ENCODE measurements at regions not wholly inside any gene's neighbourhood (a gene's known extent, or its start where the extent isn't known, plus 50 kb on each side); places are given as distances from the start of the nearest gene placed in this dataset.

DNA sequence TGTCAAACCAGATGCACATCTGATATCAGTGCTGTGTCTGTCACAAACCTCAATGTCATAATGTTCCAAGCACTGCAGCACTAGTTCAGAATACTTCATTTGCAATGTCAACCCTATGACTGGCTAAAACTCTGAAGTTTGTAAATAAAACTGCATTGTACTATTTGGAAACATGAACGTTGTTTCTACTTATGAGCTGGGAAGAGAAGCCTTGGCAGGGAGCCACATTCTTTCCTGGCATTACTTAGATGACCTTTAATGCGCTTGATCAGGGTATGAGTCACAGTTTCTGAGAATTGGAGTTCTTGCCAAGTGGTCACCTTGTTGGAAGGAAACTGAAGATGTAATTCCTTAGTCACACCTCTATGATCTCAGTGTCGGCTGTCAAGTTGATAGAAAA lies 664.8 kb upstream of the MMS22L start:
- WGBS, 2 donors (ENCODE audit: low coverage in 1 of 2): 24 to 31% methylated on average over 3 of the region's 3 CpGs

DNA sequence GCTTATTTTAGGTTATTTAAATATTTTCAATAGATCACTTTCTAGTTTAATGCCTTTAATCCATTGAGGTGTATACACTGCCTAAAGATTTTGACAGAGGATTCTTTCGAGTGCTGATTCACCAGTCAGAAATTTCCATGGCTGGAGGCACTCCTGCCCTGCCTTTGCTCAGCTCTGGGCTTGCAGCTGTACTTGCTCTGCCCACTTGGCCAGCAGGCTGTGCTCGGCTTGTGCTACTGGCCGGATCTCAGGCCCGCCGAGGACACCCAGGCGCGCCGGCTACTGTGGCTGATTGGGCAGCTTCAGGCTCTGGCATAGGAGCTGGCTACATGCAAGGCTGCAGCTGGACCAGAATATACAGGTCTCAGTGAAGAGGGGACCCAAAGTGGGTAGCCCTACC lies 675.1 kb upstream of the MMS22L start:
- Histone ChIP-seq H3K36me3 (no peaks in the 10 kb centered on the region), H3K4me3 (no peak overlapping the region), H3K27ac (no peak overlapping the region), H3K4me1 (no peaks in the 10 kb centered on the region), H3K27me3 (no peaks in the 10 kb centered on the region), H3K9me3 (no peaks in the 10 kb centered on the region)
- 44% methylated on average over 2 of the region's 8 CpGs; no CpG with 5 or more reads in 1 of the 2 donors for WGBS, 2 donors (ENCODE audit: low coverage in 1 of 2)
- TF ChIP-seq POLR2AphosphoS5 (IDR thresholded peaks at IDR 0.05) (no peak), EP300 (IDR thresholded peaks at IDR 0.05) (no peak), POLR2A (IDR thresholded peaks at IDR 0.05) (no peak)
- TF ChIP-seq, protein P1, sequence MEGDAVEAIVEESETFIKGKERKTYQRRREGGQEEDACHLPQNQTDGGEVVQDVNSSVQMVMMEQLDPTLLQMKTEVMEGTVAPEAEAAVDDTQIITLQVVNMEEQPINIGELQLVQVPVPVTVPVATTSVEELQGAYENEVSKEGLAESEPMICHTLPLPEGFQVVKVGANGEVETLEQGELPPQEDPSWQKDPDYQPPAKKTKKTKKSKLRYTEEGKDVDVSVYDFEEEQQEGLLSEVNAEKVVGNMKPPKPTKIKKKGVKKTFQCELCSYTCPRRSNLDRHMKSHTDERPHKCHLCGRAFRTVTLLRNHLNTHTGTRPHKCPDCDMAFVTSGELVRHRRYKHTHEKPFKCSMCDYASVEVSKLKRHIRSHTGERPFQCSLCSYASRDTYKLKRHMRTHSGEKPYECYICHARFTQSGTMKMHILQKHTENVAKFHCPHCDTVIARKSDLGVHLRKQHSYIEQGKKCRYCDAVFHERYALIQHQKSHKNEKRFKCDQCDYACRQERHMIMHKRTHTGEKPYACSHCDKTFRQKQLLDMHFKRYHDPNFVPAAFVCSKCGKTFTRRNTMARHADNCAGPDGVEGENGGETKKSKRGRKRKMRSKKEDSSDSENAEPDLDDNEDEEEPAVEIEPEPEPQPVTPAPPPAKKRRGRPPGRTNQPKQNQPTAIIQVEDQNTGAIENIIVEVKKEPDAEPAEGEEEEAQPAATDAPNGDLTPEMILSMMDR (IDR thresholded peaks at IDR 0.05): no peak
- peak; percentile 22 for ATAC-seq

More for the DNA sequence above, 664.8 kb upstream of the MMS22L start:
- no peak for ATAC-seq
- Histone ChIP-seq H3K9me3 (no peaks in the 10 kb centered on the region), H3K36me3 (no peaks in the 10 kb centered on the region), H3K4me1 (no peaks in the 10 kb centered on the region), H3K27me3 (no peaks in the 10 kb centered on the region), H3K4me3 (no peak overlapping the region), H3K27ac (no peak overlapping the region)
- TF ChIP-seq POLR2A (IDR thresholded peaks at IDR 0.05) (no peak), POLR2AphosphoS5 (IDR thresholded peaks at IDR 0.05) (peak; percentile 61), EP300 (IDR thresholded peaks at IDR 0.05) (no peak)

DNA sequence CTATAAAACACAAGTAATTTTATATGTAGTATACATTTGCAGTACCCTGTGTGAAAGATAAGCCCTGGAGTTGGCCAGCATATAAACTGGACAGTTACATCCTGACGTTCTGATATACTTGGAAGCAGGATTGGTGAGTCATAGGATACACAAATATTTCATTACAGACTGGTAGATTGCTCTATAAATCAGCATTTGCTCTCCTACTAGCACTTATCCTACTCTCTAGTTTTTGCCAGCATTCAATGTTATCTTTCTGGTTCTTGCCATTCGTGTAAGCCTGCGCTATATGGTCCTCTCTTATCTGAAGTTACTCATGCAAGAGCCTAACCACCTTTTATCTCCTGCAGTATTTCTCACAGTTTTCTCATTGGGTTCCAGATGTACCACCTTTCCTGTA lies 680.2 kb upstream of the MMS22L start:
- no peak for ATAC-seq
- Histone ChIP-seq H3K4me3 (no peak overlapping the region), H3K27me3 (no peaks in the 10 kb centered on the region), H3K36me3 (no peaks in the 10 kb centered on the region), H3K27ac (no peak overlapping the region), H3K9me3 (no peaks in the 10 kb centered on the region), H3K4me1 (no peaks in the 10 kb centered on the region)
- TF ChIP-seq POLR2A (IDR thresholded peaks at IDR 0.05) (no peak), EP300 (IDR thresholded peaks at IDR 0.05) (no peak), POLR2AphosphoS5 (IDR thresholded peaks at IDR 0.05) (no peak)
- TF ChIP-seq, protein P1 (IDR thresholded peaks at IDR 0.05): no peak
- 39 to 63% methylated on average over 3 of the region's 3 CpGs for WGBS, 2 donors (ENCODE audit: low coverage in 1 of 2)

DNA sequence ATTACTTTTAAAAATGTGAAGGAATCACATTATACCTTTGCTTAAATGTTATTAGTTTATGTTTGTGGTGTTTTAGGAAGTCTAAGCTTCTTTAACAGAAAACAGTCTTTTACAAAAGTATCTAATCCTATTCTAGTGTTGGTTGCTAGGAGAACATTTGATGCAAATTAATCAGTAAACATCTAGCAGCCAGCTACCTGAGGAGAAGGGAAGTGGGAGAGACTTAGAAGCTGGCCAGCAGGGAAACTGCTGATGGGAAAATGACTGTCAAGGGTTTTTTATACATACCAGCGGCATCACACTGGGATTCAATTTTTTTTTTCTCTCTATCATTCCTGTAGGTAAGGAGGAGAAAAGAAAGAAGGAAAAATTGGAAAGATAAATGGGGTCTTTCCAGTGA lies 686.0 kb upstream of the MMS22L start:
- no peaks in the 10 kb centered on the region for H3K4me1 ChIP-seq
- ATAC-seq: no peak
- H3K4me3 ChIP-seq: no peak overlapping the region
- no peak overlapping the region for H3K27ac ChIP-seq
- TF ChIP-seq, protein P1 (IDR thresholded peaks at IDR 0.05): no peak
- TF ChIP-seq POLR2AphosphoS5 (IDR thresholded peaks at IDR 0.05) (no peak), EP300 (IDR thresholded peaks at IDR 0.05) (no peak), POLR2A (IDR thresholded peaks at IDR 0.05) (no peak)
- no peaks in the 10 kb centered on the region for H3K27me3 ChIP-seq
- no peaks in the 10 kb centered on the region for H3K36me3 ChIP-seq
- H3K9me3 ChIP-seq: no peaks in the 10 kb centered on the region
- WGBS, 2 donors (ENCODE audit: low coverage in 1 of 2): 90 to 100% methylated on average over 1 of the region's 1 CpG

DNA sequence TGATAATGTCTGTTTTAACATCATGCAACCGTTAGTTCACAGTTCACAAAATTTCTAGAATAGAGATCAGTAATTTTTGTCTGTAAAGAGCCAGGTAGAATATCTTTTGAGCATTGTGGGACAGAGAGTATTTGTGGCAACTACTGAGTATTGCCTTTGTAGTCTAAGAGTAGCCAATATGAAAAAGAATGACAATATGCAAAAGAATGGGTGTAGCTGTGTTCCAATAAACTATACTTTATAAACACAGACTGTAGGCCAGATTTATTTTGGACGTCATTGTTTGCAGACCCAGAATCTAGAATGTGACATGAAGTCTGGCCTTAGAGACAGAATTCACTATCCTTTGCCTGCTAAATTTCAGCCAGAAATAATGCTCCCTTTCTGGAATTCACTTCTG lies 694.1 kb upstream of the MMS22L start:
- 38 to 42% methylated on average over 2 of the region's 2 CpGs for WGBS, 2 donors (ENCODE audit: low coverage in 1 of 2)
- Histone ChIP-seq H3K27ac (no peak overlapping the region), H3K9me3 (no peaks in the 10 kb centered on the region), H3K36me3 (no peaks in the 10 kb centered on the region), H3K4me1 (no peaks in the 10 kb centered on the region), H3K27me3 (no peaks in the 10 kb centered on the region), H3K4me3 (no peak overlapping the region)
- TF ChIP-seq POLR2A (IDR thresholded peaks at IDR 0.05) (no peak), EP300 (IDR thresholded peaks at IDR 0.05) (no peak), POLR2AphosphoS5 (IDR thresholded peaks at IDR 0.05) (no peak)
- TF ChIP-seq, protein P1 (IDR thresholded peaks at IDR 0.05): no peak
- ATAC-seq: no peak

Measured in gastroesophageal sphincter (tissue), 4 donors.